Fibroblast of lung (primary cell): ENCODE measurements at regions not wholly inside any gene's neighbourhood (a gene's known extent, or its start where the extent isn't known, plus 50 kb on each side); places are given as distances from the start of the nearest gene placed in this dataset.
A peak's percentile ranks its signal among the peaks of the same experiment; 100 is the strongest.

Experiments used
- DNase-seq, 2 donors: peaks; one replicate each; pipeline versions ENCODE4 v3.0.0 to v3.0.0-alpha.2; 2010; ENCODE audit warnings: low read depth in 2 of 2
- H2AFZ ChIP-seq: 2 replicates; pipeline ENCODE4 v1.5.1; 2012; ENCODE audit warnings: low read length, control low read depth, inconsistent platforms
- H3K27ac ChIP-seq: 2 replicates; pipeline ENCODE4 v1.5.1; 2011; ENCODE audit warnings: low read length, control low read depth; ENCODE audit not compliant: insufficient read depth
- H3K27me3 ChIP-seq: 2 replicates; pipeline ENCODE4 v1.5.1; 2011; ENCODE audit warnings: mild to moderate bottlenecking, low read length; ENCODE audit not compliant: control insufficient read depth, insufficient read depth
- H3K36me3 ChIP-seq: 2 replicates; pipeline ENCODE4 v1.5.1; 2011; ENCODE audit warnings: low read length; ENCODE audit not compliant: control insufficient read depth, insufficient read depth
- H3K4me1 ChIP-seq: 2 replicates; pipeline ENCODE4 v1.5.1; 2011; ENCODE audit warnings: low read length; ENCODE audit not compliant: control insufficient read depth, insufficient read depth; ENCODE audit errors: extremely low read depth
- H3K4me2 ChIP-seq: 2 replicates; pipeline ENCODE4 v1.5.1; 2011; ENCODE audit warnings: low read length, control low read depth; ENCODE audit not compliant: insufficient read depth; ENCODE audit errors: extremely low read depth
- H3K4me3 ChIP-seq, 4 experiments: fragments of 200-600 bp in 1 of 4; sonication (generic) in 1 of 4; replicated peaks in 1 of 4; 2 replicates each; pipeline ENCODE4 v1.5.1; 2011 to 2016; ENCODE audit warnings: low read length in 4 of 4, low read depth in 3 of 4, mild to moderate bottlenecking in 3 of 4, control low read depth in 2 of 4, inconsistent platforms in 1 of 4, mixed read lengths in 1 of 4; ENCODE audit not compliant: insufficient read depth in 1 of 4; ENCODE audit errors: control extremely low read depth in 1 of 4
- H3K79me2 ChIP-seq: 2 replicates; pipeline ENCODE4 v1.5.1; 2012; ENCODE audit warnings: mild to moderate bottlenecking, low read length, inconsistent platforms; ENCODE audit not compliant: control insufficient read depth, insufficient read depth
- H3K9ac ChIP-seq: 2 replicates; pipeline ENCODE4 v1.5.1; 2011; ENCODE audit warnings: mild to moderate bottlenecking, low read length, control low read depth; ENCODE audit not compliant: insufficient read depth
- H3K9me3 ChIP-seq: 2 replicates; pipeline ENCODE4 v1.5.1; 2012; ENCODE audit warnings: low read depth, low read length; ENCODE audit not compliant: control insufficient read depth, insufficient read depth
- H4K20me1 ChIP-seq: 2 replicates; pipeline ENCODE4 v1.5.1; 2011; ENCODE audit warnings: low read length; ENCODE audit not compliant: control insufficient read depth, insufficient read depth; ENCODE audit errors: extremely low read depth
- EZH2 ChIP-seq: IDR thresholded peaks from 2 replicates; pipeline ENCODE4 v1.5.1; 2012; ENCODE audit warnings: low read length, control low read depth, mild to moderate bottlenecking; ENCODE audit errors: missing control alignments
- TF ChIP-seq, protein P1 (sequence below), 2 donors: IDR thresholded peaks in 1 of 2; conservative IDR thresholded peaks in 1 of 2; 1 replicate in 1 of 2; 2 replicates in 1 of 2; pipeline ENCODE4 v1.5.1; 2011 to 2012; ENCODE audit warnings: low read length in 2 of 2, control low read depth in 1 of 2, inconsistent platforms in 1 of 2, low read depth in 1 of 2, mild to moderate bottlenecking in 1 of 2

DNA sequence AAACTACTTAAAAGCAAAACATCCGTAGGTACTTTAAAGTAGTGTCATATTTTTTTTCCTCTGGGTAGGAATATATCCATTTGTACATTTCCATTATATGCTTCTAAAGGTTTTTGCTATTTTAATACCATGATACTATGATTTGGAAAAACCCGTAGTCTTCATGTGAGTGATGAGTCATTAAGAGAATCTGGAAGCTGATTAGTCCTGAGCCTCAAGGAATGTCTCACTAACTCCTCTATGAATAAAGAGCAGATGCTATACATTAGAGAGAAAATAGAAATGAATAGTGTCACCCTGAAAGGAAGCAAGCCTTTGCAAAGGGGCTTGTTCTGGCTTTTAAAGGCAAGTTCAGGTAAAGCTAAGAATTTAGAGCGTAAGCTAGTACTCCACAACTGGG, 432.1 kb downstream of the CCDC91 start:
- no peak overlapping the region for H3K27ac ChIP-seq
- H2AFZ ChIP-seq, result no peak overlapping the region
- H3K9ac ChIP-seq, result no peak overlapping the region
- H3K4me1 ChIP-seq, result no peaks in the 10 kb centered on the region
- H3K4me3 ChIP-seq, result no peak overlapping the region
- H4K20me1 ChIP-seq, result no peaks in the 10 kb centered on the region
- no peaks in the 10 kb centered on the region for H3K27me3 ChIP-seq
- H3K79me2 ChIP-seq, result no peaks in the 10 kb centered on the region
- no peak for TF ChIP-seq EZH2
- TF ChIP-seq, protein P1, sequence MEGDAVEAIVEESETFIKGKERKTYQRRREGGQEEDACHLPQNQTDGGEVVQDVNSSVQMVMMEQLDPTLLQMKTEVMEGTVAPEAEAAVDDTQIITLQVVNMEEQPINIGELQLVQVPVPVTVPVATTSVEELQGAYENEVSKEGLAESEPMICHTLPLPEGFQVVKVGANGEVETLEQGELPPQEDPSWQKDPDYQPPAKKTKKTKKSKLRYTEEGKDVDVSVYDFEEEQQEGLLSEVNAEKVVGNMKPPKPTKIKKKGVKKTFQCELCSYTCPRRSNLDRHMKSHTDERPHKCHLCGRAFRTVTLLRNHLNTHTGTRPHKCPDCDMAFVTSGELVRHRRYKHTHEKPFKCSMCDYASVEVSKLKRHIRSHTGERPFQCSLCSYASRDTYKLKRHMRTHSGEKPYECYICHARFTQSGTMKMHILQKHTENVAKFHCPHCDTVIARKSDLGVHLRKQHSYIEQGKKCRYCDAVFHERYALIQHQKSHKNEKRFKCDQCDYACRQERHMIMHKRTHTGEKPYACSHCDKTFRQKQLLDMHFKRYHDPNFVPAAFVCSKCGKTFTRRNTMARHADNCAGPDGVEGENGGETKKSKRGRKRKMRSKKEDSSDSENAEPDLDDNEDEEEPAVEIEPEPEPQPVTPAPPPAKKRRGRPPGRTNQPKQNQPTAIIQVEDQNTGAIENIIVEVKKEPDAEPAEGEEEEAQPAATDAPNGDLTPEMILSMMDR (conservative IDR thresholded peaks at IDR 0.05 in 1 of 2, IDR thresholded peaks at IDR 0.05 in 1 of 2; ENCODE audit: low read depth in 1 of 2, low read length in 2 of 2), result no peak
- DNase-seq, result peak; percentile 19 to 68
- no peaks in the 10 kb centered on the region for H3K36me3 ChIP-seq
- H3K9me3 ChIP-seq, result no peaks in the 10 kb centered on the region
- no peak overlapping the region for H3K4me2 ChIP-seq

DNA sequence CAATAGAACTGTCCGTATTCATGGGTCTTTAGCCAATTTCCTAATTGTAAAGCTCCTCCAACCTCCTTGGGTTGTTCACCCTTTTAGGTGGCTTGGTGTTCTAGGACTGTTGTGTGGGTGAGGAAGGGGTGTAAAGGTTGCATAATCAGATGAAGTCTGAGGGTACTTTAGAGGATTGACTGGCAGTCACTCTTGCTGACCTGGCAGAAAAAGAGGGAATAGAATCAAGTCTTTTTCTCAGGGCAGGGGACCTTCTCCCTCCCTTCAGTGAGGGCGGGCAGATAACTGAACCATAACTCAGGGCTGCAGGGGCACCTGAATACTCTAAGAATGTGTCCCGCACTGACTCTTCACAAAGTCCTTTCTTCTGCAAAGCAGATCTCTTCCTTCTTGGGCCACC, 436.2 kb downstream of the CCDC91 start:
- Histone ChIP-seq H4K20me1 (no peaks in the 10 kb centered on the region), H3K4me3 (no peak overlapping the region), H3K4me1 (no peaks in the 10 kb centered on the region), H3K9ac (no peak overlapping the region), H3K9me3 (no peaks in the 10 kb centered on the region), H3K27ac (no peak overlapping the region), H2AFZ (no peak overlapping the region), H3K79me2 (no peaks in the 10 kb centered on the region), H3K4me2 (no peak overlapping the region), H3K36me3 (no peaks in the 10 kb centered on the region), H3K27me3 (no peaks in the 10 kb centered on the region)
- no peak for DNase-seq
- TF ChIP-seq, protein P1 (conservative IDR thresholded peaks at IDR 0.05 in 1 of 2, IDR thresholded peaks at IDR 0.05 in 1 of 2; ENCODE audit: low read depth in 1 of 2, low read length in 2 of 2), result no peak
- no peak for TF ChIP-seq EZH2

DNA sequence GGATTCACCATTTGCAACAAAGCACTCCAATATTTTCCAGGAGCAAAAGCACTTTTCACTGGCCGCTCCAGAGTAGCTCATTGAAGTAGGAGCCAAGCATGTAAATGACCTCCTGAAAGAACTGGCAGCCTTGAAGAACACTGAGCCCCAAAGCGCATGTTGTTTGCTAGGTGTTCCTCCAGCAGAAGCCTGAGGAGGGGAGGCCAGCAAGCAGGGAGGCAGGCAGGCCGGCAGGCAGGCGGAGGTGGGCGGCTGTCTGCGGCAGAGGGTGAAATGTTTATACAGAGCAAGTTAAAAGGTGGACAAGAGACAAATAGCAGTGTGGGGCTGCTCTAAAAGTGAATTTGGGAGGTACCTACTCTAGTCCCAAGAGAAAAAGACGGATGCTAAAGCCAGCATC, 439.4 kb downstream of the CCDC91 start:
- no peaks in the 10 kb centered on the region for H4K20me1 ChIP-seq
- H3K9me3 ChIP-seq, result no peaks in the 10 kb centered on the region
- TF ChIP-seq, protein P1 (conservative IDR thresholded peaks at IDR 0.05 in 1 of 2, IDR thresholded peaks at IDR 0.05 in 1 of 2; ENCODE audit: low read depth in 1 of 2, low read length in 2 of 2), result no peak
- no peak for TF ChIP-seq EZH2
- H3K4me3 ChIP-seq, result no peak overlapping the region
- no peak overlapping the region for H3K27ac ChIP-seq
- H3K27me3 ChIP-seq, result peaks cover 2% of the 10 kb centered on the region
- H3K79me2 ChIP-seq, result no peaks in the 10 kb centered on the region
- H3K9ac ChIP-seq, result no peak overlapping the region
- H3K4me2 ChIP-seq, result no peak overlapping the region
- no peak for DNase-seq
- H3K36me3 ChIP-seq, result no peaks in the 10 kb centered on the region
- H2AFZ ChIP-seq, result no peak overlapping the region
- no peaks in the 10 kb centered on the region for H3K4me1 ChIP-seq
